ENCODE measurements at regions not wholly inside any gene's neighbourhood (a gene's known extent, or its start where the extent isn't known, plus 50 kb on each side); places are given as distances from the start of the nearest gene placed in this dataset.

GRCh38 chr3:177883091-177883490 is 653.1 kb upstream of the KCNMB2 start:
- H3K9me3 Mint-ChIP-seq: peaks cover 0 to 4% (median 0%) of the 10 kb centered on the region in 3 donors
- WGBS (ENCODE audit: insufficient coverage): 68% methylated on average over 2 of the region's 2 CpGs
- H3K27me3 Mint-ChIP-seq: no peaks in the 10 kb centered on the region
- ChIA-PET CTCF (interaction anchor here in 1 of 2 donors (0.6 kb wide), 1 partner anchor 673 kb away, joined by 4 read pairs; no protein-coding TSS in a partner anchor), POLR2A (no interaction called here)
- ATAC-seq (replicated peaks in 1 of 4) (no peak), DNase-seq (no peak)
- H3K36me3 ChIP-seq (ENCODE audit: control insufficient read depth in 2 of 2, extremely low read depth in 1 of 2, insufficient read depth in 1 of 2, low read length in 1 of 2): no peaks in the 10 kb centered on the region
- no peak overlapping the region for H3K27ac Mint-ChIP-seq
- no peak overlapping the region for H3K27ac ChIP-seq (ENCODE audit: low read length)
- no peaks in the 10 kb centered on the region for H3K9me3 ChIP-seq
- no peak overlapping the region for H3K4me3 Mint-ChIP-seq
- H3K36me3 Mint-ChIP-seq: no peaks in the 10 kb centered on the region
- no peak overlapping the region for H3K4me3 ChIP-seq (ENCODE audit: control insufficient read depth in 1 of 2, extremely low read depth in 1 of 2, low read length in 1 of 2)
- no peaks in the 10 kb centered on the region for H3K27me3 ChIP-seq (replicated peaks in 1 of 2; ENCODE audit: control insufficient read depth in 2 of 2, extremely low read depth in 1 of 2, insufficient read depth in 2 of 2, low read length in 1 of 2)
- peaks cover 8 to 23% (median 11%) of the 10 kb centered on the region in 3 donors for H3K4me1 Mint-ChIP-seq
- peaks cover 0 to 4% of the 10 kb centered on the region in 2 experiments for H3K4me1 ChIP-seq (ENCODE audit: control insufficient read depth in 1 of 2, extremely low read depth in 1 of 2, insufficient read depth in 2 of 2, low read length in 2 of 2)

- no peak overlapping the region for H3K27ac ChIP-seq (ENCODE audit: low read length)
- H3K9me3 Mint-ChIP-seq: peaks cover 0 to 4% (median 0%) of the 10 kb centered on the region in 3 donors
- no CpG with 5 or more reads among the region's 1 CpG for WGBS (ENCODE audit: insufficient coverage)
- H3K27me3 ChIP-seq (replicated peaks in 1 of 2; ENCODE audit: control insufficient read depth in 2 of 2, extremely low read depth in 1 of 2, insufficient read depth in 2 of 2, low read length in 1 of 2): no peaks in the 10 kb centered on the region
- ChIA-PET CTCF (interaction anchor here in 1 of 2 donors (0.7 kb wide), 1 partner anchor 962 kb away, joined by 7 read pairs; no protein-coding TSS in a partner anchor), POLR2A (interaction anchor here (0.6 to 0.7 kb wide), 2 partner anchors 11 to 202 kb away, joined by 12 to 13 read pairs; no protein-coding TSS in a partner anchor)
- peak overlapping the region in 1 of 2 donors; percentile 24 for H3K27ac Mint-ChIP-seq
- H3K27me3 Mint-ChIP-seq: no peaks in the 10 kb centered on the region
- peaks cover 0 to 4% of the 10 kb centered on the region in 2 experiments for H3K4me1 ChIP-seq (ENCODE audit: control insufficient read depth in 1 of 2, extremely low read depth in 1 of 2, insufficient read depth in 2 of 2, low read length in 2 of 2)
- ATAC-seq (replicated peaks in 1 of 4) (no peak), DNase-seq (no peak)
- peaks cover 8 to 23% (median 11%) of the 10 kb centered on the region in 3 donors for H3K4me1 Mint-ChIP-seq
- no peaks in the 10 kb centered on the region for H3K36me3 Mint-ChIP-seq
- H3K4me3 Mint-ChIP-seq: no peak overlapping the region
- H3K4me3 ChIP-seq (ENCODE audit: control insufficient read depth in 1 of 2, extremely low read depth in 1 of 2, low read length in 1 of 2): no peak overlapping the region
- H3K9me3 ChIP-seq: no peaks in the 10 kb centered on the region
- H3K36me3 ChIP-seq (ENCODE audit: control insufficient read depth in 2 of 2, extremely low read depth in 1 of 2, insufficient read depth in 1 of 2, low read length in 1 of 2): no peaks in the 10 kb centered on the region
Observed at GRCh38 chr3:177883957-177884356, 652.3 kb upstream of the KCNMB2 start.

GRCh38 chr3:177885063-177885462 is 651.2 kb upstream of the KCNMB2 start:
- no peaks in the 10 kb centered on the region for H3K9me3 ChIP-seq
- ChIA-PET POLR2A (no interaction called here), CTCF (interaction anchor here in 1 of 2 donors (0.6 kb wide), 1 partner anchor 278 kb away, joined by 3 read pairs; no protein-coding TSS in a partner anchor)
- DNase-seq: no peak
- no peak overlapping the region for H3K4me3 ChIP-seq (ENCODE audit: control insufficient read depth in 1 of 2, extremely low read depth in 1 of 2, low read length in 1 of 2)
- no peak overlapping the region for H3K27ac ChIP-seq (ENCODE audit: low read length)
- H3K27me3 Mint-ChIP-seq: no peaks in the 10 kb centered on the region
- no peaks in the 10 kb centered on the region for H3K27me3 ChIP-seq (replicated peaks in 1 of 2; ENCODE audit: control insufficient read depth in 2 of 2, extremely low read depth in 1 of 2, insufficient read depth in 2 of 2, low read length in 1 of 2)
- H3K4me1 ChIP-seq (ENCODE audit: control insufficient read depth in 1 of 2, extremely low read depth in 1 of 2, insufficient read depth in 2 of 2, low read length in 2 of 2): peaks cover 0 to 4% of the 10 kb centered on the region in 2 experiments
- H3K36me3 ChIP-seq (ENCODE audit: control insufficient read depth in 2 of 2, extremely low read depth in 1 of 2, insufficient read depth in 1 of 2, low read length in 1 of 2): no peaks in the 10 kb centered on the region
- 100% methylated on average over 1 of the region's 5 CpGs for WGBS (ENCODE audit: insufficient coverage)
- no peak overlapping the region for H3K27ac Mint-ChIP-seq
- ATAC-seq (replicated peaks in 1 of 4): no peak
- no peaks in the 10 kb centered on the region for H3K36me3 Mint-ChIP-seq
- H3K9me3 Mint-ChIP-seq: peaks cover 0 to 4% (median 0%) of the 10 kb centered on the region in 3 donors
- no peak overlapping the region for H3K4me3 Mint-ChIP-seq
- H3K4me1 Mint-ChIP-seq: peaks cover 8 to 23% (median 11%) of the 10 kb centered on the region in 3 donors

- POLR2A ChIA-PET: no interaction called here
- Mint-ChIP-seq H3K4me1 (peaks cover 8 to 23% (median 11%) of the 10 kb centered on the region in 3 donors), H3K27me3 (no peaks in the 10 kb centered on the region), H3K9me3 (peaks cover 0 to 4% (median 0%) of the 10 kb centered on the region in 3 donors), H3K27ac (no peak overlapping the region), H3K36me3 (no peaks in the 10 kb centered on the region), H3K4me3 (no peak overlapping the region)
- H3K36me3 ChIP-seq (ENCODE audit: control insufficient read depth in 2 of 2, extremely low read depth in 1 of 2, insufficient read depth in 1 of 2, low read length in 1 of 2): no peaks in the 10 kb centered on the region
- DNase-seq (no peak), ATAC-seq (replicated peaks in 1 of 4) (no peak)
- CTCF ChIA-PET: interaction anchor here in 1 of 2 donors (0.6 kb wide), 1 partner anchor 178 kb away, joined by 3 read pairs; no protein-coding TSS in a partner anchor
- no peaks in the 10 kb centered on the region for H3K9me3 ChIP-seq
- WGBS (ENCODE audit: insufficient coverage): 92% methylated on average over 2 of the region's 3 CpGs
- H3K27me3 ChIP-seq (replicated peaks in 1 of 2; ENCODE audit: control insufficient read depth in 2 of 2, extremely low read depth in 1 of 2, insufficient read depth in 2 of 2, low read length in 1 of 2): no peaks in the 10 kb centered on the region
- no peak overlapping the region for H3K4me3 ChIP-seq (ENCODE audit: control insufficient read depth in 1 of 2, extremely low read depth in 1 of 2, low read length in 1 of 2)
- H3K4me1 ChIP-seq (ENCODE audit: control insufficient read depth in 1 of 2, extremely low read depth in 1 of 2, insufficient read depth in 2 of 2, low read length in 2 of 2): peaks cover 0 to 4% of the 10 kb centered on the region in 2 experiments
- H3K27ac ChIP-seq (ENCODE audit: low read length): no peak overlapping the region
Observed at GRCh38 chr3:177886501-177886900, 649.7 kb upstream of the KCNMB2 start.

- H3K27ac Mint-ChIP-seq: no peak overlapping the region
- ChIA-PET POLR2A (no interaction called here), CTCF (no interaction called here)
- H3K4me1 ChIP-seq (ENCODE audit: control insufficient read depth in 1 of 2, extremely low read depth in 1 of 2, insufficient read depth in 2 of 2, low read length in 2 of 2): peaks cover 0 to 4% of the 10 kb centered on the region in 2 experiments
- H3K4me1 Mint-ChIP-seq: peaks cover 8 to 23% (median 11%) of the 10 kb centered on the region in 3 donors
- no peak overlapping the region for H3K4me3 Mint-ChIP-seq
- H3K9me3 ChIP-seq: no peaks in the 10 kb centered on the region
- H3K9me3 Mint-ChIP-seq: peaks cover 0 to 4% (median 0%) of the 10 kb centered on the region in 3 donors
- no peaks in the 10 kb centered on the region for H3K27me3 Mint-ChIP-seq
- no peaks in the 10 kb centered on the region for H3K36me3 Mint-ChIP-seq
- no peaks in the 10 kb centered on the region for H3K27me3 ChIP-seq (replicated peaks in 1 of 2; ENCODE audit: control insufficient read depth in 2 of 2, extremely low read depth in 1 of 2, insufficient read depth in 2 of 2, low read length in 1 of 2)
- DNase-seq (no peak), ATAC-seq (replicated peaks in 1 of 4) (no peak)
- H3K4me3 ChIP-seq (ENCODE audit: control insufficient read depth in 1 of 2, extremely low read depth in 1 of 2, low read length in 1 of 2): no peak overlapping the region
- H3K27ac ChIP-seq (ENCODE audit: low read length): no peak overlapping the region
- WGBS (ENCODE audit: insufficient coverage): 89% methylated on average over 2 of the region's 2 CpGs
- H3K36me3 ChIP-seq (ENCODE audit: control insufficient read depth in 2 of 2, extremely low read depth in 1 of 2, insufficient read depth in 1 of 2, low read length in 1 of 2): no peaks in the 10 kb centered on the region
Observed at GRCh38 chr3:177887475-177887874, 648.8 kb upstream of the KCNMB2 start.

GRCh38 chr3:177889161-177889560 is 647.1 kb upstream of the KCNMB2 start:
- Mint-ChIP-seq H3K9me3 (peaks cover 0 to 4% (median 0%) of the 10 kb centered on the region in 3 donors), H3K36me3 (no peaks in the 10 kb centered on the region), H3K4me1 (peaks cover under 1 to 8% (median 2%) of the 10 kb centered on the region in 3 donors), H3K4me3 (no peak overlapping the region), H3K27ac (no peak overlapping the region), H3K27me3 (no peaks in the 10 kb centered on the region)
- no peak for DNase-seq
- WGBS (ENCODE audit: insufficient coverage): no CpG with 5 or more reads among the region's 3 CpGs
- Histone ChIP-seq H3K4me1 (ENCODE audit: control insufficient read depth in 1 of 2, extremely low read depth in 1 of 2, insufficient read depth in 2 of 2, low read length in 2 of 2) (no peaks in the 10 kb centered on the region), H3K27me3 (replicated peaks in 1 of 2; ENCODE audit: control insufficient read depth in 2 of 2, extremely low read depth in 1 of 2, insufficient read depth in 2 of 2, low read length in 1 of 2) (no peaks in the 10 kb centered on the region), H3K27ac (ENCODE audit: low read length) (no peak overlapping the region), H3K4me3 (ENCODE audit: control insufficient read depth in 1 of 2, extremely low read depth in 1 of 2, low read length in 1 of 2) (no peak overlapping the region), H3K9me3 (no peaks in the 10 kb centered on the region), H3K36me3 (ENCODE audit: control insufficient read depth in 2 of 2, extremely low read depth in 1 of 2, insufficient read depth in 1 of 2, low read length in 1 of 2) (no peaks in the 10 kb centered on the region)
- no peak for ATAC-seq (replicated peaks in 1 of 4)
- ChIA-PET CTCF (no interaction called here), POLR2A (no interaction called here)
